C1 segment of cervical spinal cord (tissue), 14 donors: ENCODE measurements at regions not wholly inside any gene's neighbourhood (a gene's known extent, or its start where the extent isn't known, plus 50 kb on each side); places are given as distances from the start of the nearest gene placed in this dataset.
"Not testable (repeated sequence)": the region's sequence is repeated elsewhere in the genome, so short reads cannot be mapped to it uniquely, and the experiment has no call there.

ENCODE experiments used
- DNase-seq, 14 donors: peaks; one replicate each; lab custom pipeline; 2025; lab: John Stamatoyannopoulos, UW

DNA sequence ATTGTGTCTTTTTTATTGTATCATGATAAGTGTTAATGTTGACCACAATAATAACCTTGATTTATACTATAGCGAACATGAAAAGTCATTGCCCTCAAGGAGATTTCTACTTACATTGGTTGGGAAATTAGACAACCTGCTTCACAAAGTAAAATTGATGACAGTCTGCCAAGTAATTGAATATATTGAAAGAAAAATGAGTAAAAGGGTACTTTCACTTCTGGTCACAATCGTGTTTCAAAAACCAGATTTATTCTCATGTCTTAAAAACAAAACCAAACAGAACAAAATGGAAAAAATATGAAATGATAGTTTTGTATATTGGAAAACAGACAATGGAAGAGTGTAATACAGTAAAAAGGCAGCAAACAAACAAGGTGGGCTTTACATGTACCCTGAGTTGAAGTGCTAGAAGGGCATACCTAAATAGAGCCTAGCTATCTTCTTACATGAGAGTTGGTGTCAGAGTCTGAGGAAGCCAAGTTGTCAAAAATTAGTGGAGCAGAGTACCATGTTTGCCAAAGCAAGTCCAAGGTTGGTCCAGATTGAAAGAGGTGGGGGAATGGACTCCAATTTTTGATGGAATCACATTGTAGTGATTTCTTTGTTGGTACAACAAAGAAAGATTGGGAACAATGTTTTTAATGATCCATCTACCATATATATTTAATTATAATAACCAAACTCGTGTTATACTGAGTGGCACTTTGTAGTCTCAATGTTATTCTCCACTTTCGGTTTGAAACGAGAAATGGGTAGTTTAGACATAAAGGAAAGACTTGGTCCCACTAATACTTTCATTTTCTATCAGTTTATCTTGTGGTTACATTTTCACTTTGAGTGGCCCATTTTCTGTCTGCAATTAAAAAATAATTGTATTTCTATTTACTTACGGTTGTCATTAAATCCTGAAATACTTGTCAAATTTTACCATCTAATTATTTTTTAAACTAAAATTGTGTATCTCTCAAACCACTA lies 775.6 kb downstream of the STIM2 start:
- DNase-seq = no peak

DNA sequence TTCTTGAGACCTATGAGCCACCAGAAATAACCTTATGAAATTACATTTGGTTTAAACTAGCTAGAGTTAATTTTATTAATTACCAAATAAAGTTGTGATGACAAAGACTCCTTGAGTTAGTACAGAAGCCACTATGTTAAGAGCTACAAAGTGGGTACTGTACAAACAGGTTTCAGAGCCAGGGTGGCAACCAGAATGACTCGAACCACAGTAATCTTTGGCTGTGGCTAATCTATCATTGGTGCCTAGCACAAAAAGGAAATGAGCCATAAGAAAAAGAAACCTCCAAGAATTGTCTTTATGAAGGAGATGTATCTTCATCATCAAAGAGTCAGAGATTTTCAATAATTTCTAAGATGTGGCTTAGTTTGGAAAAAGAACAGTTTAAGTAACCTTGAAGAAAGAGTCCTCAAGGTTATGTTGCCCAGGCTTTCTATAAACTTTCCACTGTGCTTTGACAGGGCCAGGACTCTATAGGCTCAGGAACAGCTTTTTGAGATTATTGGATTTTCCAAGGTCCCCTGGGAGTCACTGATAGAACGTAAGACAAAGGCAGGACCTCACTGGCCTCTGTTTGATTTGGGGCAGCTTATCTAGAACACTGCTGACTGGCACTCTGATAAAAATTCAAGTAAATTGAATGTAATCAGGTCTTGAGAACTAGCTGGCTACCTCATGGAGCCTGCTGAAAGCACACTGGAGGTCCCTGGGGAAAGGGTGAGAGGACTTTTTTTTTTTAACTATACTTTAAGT lies 777.7 kb downstream of the STIM2 start:
- DNase-seq = no peak

DNA sequence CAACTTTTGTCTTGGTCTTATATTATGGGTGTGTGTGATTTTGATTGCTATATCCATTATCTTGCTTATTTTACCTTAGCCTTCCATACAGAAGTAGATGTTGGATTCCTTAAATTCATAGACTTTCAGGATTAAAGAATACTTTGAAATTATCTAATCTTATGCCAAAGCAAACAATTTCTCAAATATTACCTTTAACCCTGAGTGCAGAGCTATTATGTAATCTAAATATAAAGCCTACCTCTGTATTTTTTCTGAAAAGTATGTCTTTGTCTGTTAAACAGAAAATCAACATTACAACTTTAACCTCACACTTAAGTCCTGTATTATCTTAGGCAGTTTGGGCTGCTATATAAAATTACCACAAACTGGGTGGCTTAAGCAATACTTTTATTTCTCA lies 782.5 kb downstream of the STIM2 start:
- no peak for DNase-seq

DNA sequence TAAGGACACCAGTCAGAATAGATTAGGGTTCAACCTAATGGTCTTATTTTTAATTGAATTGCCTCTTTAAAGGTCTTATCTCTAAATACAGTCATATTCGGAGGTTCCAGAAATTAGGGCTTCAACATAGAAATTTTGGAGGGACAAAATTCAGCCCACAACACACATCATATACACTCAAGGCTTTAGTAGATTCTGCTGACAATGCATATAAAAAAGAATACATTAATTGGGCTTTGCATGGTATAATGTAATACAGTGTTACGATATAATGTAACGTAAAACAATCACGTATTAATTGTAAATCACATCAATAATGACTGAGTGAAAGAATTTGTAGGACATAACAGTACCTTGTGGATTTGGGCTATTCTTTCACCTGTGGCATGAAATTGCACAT lies 787.8 kb downstream of the STIM2 start:
- DNase-seq = no peak

DNA sequence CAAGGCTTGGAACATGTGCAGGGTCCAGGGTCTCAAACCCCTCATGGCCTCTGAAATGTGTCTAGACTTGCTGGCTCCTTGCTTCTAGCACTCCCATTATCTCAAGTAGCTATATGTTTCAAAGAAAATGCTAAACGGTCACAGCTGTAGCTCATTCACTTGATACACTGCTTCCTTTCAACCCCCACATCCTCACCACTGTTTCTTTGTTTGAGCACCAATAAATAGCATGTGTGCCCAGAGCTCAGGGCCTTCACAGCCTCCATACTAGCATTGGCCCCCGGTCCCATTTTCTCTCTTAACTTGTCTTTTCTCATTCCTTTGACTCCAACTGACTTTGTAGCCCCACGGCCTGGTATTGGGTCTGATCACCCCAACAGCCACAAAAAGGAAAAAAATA lies 801.8 kb downstream of the STIM2 start:
- no peak for DNase-seq

DNA sequence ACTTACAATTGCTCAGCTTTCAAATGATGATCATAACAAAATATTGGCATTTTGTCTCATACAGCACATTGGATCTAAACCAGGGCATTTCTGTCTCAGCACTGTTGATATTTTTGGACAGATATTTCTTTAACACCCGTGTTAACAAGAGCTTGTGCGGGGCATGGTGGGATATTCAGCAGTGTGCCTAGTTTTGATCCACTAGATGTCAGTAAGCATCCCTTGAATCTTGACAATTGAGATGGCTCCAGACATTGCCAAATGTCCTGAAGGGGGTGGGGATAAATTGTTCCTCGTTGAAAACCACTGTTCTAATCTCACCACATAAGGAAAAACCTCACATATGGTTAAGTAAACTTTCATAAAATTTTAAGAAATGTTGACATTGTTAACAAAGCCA lies 806.3 kb downstream of the STIM2 start:
- no peak for DNase-seq

DNA sequence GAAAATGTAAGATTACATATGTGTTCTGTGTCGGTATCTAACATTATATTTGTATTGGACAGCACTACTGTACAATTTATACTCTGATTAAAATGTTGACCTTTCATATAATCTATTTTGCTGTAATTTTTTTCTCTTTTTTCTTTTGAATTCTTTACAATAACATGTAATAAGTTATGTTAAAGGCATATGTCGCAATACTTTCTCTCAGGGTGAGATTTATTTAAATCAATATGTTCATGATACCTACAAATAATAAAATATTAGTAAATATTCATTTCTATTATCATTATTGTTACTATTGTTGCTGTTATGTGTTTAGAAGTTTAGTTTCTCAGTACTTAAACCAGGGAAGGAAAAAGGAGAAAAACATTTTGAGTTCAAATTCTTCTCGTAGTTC lies 807.4 kb downstream of the STIM2 start:
- DNase-seq = no peak

DNA sequence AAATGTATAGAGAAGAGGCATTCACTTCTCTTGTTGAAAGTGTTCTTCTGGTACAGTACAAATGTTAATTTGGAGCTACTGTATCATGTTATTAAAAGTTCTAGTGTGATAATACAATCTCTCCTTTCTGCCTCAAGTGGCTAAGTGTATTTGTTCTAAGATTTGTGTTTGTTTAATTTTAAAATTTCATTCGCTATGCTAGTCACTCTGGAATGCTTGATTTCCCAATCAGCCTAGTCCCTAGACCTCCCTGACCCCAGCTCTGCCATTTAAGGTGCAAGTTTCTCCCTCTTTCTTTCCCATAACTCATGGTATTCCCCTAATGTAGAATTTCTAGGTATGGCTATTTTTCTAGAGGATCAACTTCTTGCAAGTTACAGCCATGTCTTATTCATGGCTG lies 817.4 kb downstream of the STIM2 start:
- DNase-seq = no peak

DNA sequence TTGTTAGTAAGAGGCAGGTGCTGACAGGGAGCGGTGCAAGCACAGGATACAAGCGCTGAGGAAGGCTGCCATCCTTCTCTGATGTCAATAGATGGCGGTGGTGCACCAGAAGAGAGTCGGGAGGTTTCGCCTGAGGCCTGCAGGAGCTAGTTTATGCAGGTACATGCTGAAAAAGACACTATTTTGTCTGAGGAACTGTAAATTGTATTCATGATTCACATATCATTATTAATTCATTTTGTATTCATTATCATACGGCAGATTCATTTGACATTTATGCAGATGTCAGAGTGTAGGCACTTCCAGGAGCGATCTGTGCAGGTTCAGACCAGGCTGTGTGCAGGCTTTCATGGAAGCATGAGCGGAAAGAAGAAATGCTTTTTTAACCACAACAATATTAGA lies 824.0 kb downstream of the STIM2 start:
- peak in 6 of 14 donors; percentile 5 to 46 (median 26) for DNase-seq

DNA sequence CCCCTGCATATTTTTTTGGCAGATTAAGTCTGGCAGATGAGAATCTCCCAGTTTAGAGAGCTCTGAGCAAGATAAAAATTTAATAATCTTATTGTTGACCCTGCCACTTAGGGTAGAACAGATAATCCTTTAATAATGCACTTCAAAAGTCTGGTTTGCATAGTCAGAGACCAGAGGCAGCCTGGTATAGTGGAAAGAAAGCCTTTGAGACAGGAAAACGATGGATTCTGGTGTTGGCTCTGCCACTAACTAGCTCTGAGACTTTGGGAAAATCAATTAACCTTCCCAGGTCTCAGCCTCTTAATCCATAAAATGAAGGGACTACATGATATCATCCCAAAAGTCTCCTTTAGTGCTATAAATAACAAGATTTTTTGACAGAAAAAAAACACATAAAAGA lies 824.5 kb downstream of the STIM2 start:
- no peak for DNase-seq

DNA sequence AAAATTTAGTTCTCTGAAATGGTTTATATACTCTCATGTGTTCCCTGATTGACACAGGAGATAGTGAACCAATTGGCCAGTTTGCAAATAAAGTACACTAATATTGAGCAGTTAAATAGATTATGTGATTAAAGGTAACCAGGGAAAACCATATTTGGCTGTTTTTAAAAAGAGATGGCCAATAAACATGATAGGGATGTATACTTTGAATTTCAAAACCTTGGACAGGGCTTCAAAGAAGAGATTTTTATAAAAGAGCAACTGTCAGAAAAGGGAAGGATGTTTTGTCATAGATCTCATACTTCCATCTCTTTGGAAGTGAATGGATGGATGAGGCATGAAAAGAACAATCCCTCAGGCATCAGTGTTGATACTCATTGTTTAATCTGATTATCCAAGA lies 825.3 kb downstream of the STIM2 start:
- DNase-seq = no peak

DNA sequence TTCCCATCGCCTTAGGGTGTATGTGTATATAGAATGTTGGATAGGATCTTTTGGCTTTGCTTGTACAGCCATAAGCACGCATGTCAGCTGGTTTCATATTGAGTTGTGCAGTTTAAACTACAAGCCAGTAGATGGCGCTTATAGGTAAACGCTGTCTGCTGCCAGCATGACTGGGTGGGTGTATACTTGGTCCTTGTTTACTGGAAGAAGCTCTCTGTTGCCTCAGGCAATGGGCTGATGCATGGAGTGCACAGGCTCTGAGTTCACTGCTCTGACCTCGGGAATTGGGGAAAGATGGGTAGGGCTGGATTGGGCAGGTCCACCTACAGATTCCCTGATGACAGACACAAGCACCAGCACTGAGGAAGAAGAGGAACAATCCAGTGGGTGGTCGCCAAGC lies 831.5 kb downstream of the STIM2 start:
- DNase-seq = no peak

DNA sequence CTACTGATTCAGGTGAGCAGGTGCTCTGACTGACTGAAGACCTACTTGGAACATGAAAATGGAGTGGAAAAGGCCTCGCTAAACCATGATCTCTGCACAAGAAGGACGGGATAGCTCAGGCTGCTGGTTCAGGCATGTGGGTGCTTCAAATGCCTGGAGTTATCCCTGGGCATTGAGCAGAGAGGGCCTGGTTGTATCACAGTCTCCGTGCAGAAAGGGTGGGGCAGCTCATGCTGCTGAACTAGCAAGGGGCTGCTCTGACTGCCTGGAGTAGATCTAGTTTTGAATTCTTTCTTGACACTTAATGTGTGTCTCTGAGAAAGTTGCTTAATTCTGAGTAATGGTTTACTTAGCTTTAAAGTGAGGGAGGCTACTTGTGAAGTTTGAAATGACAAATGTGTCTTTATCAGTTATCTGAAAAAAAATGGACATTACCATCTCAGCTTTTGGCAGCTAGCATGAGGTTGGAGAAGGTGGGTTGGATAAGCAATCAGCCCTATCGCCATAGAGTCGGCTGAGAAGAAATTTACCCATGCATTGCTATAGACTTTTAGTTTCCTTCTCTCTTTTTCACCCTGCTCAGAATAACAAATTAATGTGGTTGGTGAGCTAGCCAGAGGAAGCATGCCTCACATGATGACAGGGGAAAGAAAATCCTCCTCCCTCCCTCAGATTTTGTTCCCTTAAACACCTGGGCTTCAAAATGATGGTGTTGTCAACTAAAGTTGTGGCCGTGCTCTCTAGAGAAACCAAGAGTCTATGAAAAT lies 832.4 kb downstream of the STIM2 start:
- no peak for DNase-seq

DNA sequence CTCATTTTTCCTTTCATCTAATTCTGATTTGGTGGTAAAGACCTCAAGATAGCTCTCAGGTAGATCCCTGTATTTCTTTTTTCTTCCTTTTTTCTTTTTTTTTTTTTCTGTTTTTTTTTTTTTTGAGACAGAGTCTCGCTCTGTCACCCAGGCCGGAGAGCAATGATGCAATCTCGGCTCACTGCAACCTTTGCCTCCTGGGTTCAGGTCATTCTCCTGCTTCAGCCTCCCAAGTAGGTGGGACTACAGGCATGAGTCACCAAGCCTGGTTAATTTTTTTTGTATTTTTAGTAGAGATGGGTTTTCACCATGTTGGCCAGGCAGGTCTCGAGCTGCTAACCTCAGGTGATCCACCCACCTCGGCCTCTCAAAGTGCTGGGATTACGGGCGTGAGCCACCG lies 835.6 kb downstream of the STIM2 start:
- DNase-seq = not testable (repeated sequence)

DNA sequence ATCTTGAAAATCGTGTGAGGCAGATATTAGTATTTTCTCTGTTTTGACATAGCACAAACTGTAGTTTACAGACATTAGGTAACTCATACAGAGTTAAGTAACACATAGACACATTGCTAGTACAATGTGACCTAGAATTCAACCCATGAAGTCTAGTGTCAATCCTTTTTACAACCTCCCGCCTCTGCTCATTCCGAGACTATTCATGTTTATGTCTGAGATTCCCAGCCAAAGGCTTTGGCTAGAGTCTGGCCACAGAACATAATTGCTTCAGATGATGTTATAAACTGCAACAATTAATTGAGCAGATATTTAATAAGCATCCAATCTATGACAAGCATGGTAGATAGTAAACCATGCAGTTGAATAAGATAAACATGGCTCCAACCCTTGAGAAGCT lies 841.0 kb downstream of the STIM2 start:
- DNase-seq = no peak

DNA sequence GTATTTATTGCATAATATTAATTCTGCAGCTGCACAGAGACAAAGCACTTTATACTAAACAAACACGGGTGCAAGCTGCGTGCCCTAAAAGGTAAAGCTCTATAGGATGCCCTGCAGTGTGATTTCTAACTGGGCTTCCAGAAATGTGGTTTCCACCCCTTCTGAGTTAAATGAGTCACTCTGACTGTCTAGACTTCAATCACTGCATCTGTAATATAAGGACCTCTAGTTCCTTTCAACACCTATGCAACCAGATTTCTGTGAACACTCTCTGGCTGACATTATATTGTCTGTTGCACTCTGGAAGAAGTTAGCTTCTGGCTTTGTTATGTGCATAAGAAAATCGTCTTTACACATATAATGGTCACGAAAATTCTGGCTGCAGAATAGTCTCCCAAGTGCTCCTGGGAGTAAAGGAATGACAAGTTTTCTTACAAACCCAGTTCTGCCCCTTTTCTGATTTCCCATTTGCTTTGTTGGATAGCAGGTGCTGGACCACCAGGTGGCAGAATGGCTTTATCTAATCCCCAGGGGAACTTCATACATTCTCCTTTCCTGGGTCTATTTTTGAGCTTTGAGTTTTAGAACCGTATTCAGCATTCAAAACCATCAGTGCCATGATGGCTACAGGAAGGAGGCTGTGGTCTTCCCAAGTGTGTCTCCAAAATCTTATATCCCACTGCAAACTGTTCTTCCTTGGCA lies 842.2 kb downstream of the STIM2 start:
- DNase-seq = peak in 4 of 14 donors; percentile 4 to 25 (median 10)

DNA sequence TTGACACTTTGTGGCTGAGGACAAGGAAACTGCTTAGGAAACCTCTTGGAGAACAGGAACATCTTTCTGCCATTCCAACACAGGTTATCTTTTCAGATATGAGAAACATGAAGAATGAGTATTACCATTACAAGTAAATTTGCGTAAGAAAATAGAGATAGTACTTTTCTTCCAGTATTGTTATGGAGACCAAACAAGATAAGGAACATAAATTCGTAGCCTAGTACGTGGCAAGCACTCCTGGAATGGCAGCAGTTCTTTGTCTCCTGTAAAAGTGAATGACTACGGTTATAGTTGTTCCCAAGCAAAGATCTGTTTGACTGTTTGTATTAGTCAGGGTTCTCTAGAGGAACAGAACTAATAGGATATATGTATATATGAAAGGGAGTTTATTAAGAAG lies 843.1 kb downstream of the STIM2 start:
- DNase-seq = no peak

DNA sequence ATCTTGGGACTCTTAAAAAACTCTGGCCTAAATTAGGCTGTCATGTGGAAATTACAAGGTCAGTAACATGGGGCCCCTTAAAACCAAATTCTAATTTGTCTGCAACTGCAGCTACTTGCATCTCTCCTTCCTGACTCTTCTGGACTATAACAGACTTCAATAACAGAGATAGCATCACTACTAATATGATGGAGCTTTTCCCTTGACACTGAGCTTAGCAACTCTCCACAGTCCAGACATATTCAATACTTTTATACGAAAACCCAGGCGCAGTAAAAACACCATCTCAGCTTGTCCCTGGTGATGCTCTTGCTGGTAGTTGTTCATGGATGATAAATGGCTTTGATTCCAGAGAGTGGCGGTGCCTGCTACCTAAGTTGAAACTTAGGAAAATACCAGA lies 850.4 kb downstream of the STIM2 start:
- DNase-seq = no peak

DNA sequence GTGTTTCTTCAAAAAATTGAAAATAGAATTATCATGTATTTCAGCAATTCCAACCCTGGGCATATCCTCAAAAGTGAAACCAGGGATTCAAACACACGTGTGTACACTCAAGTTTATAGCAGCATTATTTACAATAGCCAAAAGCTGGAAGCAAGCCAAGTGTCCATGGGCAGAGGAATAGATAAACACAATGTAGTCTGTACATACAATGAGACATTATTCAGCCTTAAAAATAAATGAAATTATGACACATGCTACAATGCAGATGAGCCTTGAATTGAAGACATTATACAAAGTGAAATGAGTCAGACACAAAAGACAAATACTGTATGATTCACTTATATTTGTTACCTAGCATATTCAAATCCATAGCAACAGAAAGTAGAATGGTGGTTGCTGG lies 853.4 kb downstream of the STIM2 start:
- DNase-seq = no peak

DNA sequence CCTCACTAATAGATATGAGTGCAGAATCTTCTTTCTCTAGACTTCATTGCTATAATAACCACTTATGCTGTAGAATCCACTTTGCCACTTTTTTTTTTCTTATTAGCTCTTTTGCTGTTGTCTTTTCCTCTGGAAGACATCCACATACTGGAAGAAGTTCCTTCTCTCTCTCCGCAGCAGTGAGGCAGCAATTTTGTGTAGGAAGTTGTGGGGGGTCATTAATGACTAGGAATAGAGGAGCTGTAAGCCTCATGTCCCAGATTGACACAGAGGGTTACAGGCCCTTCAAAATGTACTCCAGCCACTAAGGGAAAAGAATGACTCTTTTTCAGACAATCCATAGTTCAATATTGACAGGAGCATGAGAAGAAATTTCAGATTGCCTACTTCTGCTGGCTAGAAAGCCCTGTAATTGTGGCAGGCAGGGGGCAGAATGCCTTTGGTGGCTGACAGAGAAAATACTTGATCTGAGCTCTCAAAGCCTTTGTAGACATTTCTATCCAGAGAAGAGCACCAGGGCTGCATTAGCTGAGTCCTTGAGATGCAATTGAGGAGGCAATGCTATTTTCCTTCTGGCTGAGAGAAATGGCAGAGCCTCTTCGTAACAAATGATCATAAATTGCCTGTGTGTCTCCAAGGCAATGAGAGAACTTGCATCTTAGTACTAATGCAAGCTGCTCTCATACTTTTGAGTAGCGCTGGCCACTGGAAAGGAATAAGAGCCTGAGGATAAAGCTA lies 856.2 kb downstream of the STIM2 start:
- DNase-seq = peak in 1 of 14 donors; percentile 14

DNA sequence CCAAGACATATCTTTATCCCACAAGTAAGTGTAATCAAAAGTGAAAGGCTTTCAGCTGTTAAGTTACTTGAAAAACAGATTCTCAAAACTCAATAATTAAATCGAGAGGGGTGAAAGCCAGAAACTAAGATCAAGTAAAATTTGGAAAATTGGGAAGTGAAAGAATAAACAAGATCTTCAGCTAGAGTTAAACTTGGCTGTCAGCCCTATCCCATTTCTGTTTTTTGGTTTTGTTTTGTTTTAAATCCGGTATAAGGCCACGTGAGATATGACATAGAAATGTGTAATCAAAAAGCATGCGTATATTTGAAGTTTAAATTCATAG lies 856.8 kb downstream of the STIM2 start:
- DNase-seq = no peak
